BE2C (cell line): ENCODE measurements at regions not wholly inside any gene's neighbourhood (a gene's known extent, or its start where the extent isn't known, plus 50 kb on each side); places are given as distances from the start of the nearest gene placed in this dataset.

Experiments used
- DNase-seq: peaks from one replicate; pipeline ENCODE4 v3.0.0-alpha.2; 2020
- H3K27me3 ChIP-seq: fragments of 250-450 bp; sonication (Bioruptor Pico); 2 replicates; pipeline ENCODE4 v1.5.1; 2020; ENCODE audit warnings: mild to moderate bottlenecking
- H3K36me3 ChIP-seq: fragments of 250-450 bp; sonication (Bioruptor Pico); 2 replicates; pipeline ENCODE4 v1.5.1; 2020; ENCODE audit warnings: mild to moderate bottlenecking
- H3K4me1 ChIP-seq: fragments of 250-450 bp; sonication (Bioruptor Pico); 2 replicates; pipeline ENCODE4 v1.5.1; 2020
- H3K4me3 ChIP-seq: 2 replicates; pipeline ENCODE4 v1.5.1; 2011; ENCODE audit warnings: low read depth, low read length
- H3K9me3 ChIP-seq: fragments of 250-450 bp; sonication (Bioruptor Pico); 2 replicates; pipeline ENCODE4 v1.5.1; 2020
- CTCF ChIP-seq: IDR thresholded peaks from 2 replicates; pipeline ENCODE4 v1.5.1; 2012; ENCODE audit warnings: mild to moderate bottlenecking, low read depth, low read length

GRCh38 chr18:29418136-29418535 lies 1241.2 kb upstream of the CDH2 start:
- no peaks in the 10 kb centered on the region for H3K36me3 ChIP-seq
- no peak for DNase-seq
- H3K4me1 ChIP-seq, result no peaks in the 10 kb centered on the region
- no peaks in the 10 kb centered on the region for H3K9me3 ChIP-seq
- H3K27me3 ChIP-seq, result no peaks in the 10 kb centered on the region
- no peak for TF ChIP-seq CTCF
- no peak overlapping the region for H3K4me3 ChIP-seq

GRCh38 chr18:29406996-29407395 lies 1230.1 kb upstream of the CDH2 start:
- no peaks in the 10 kb centered on the region for H3K9me3 ChIP-seq
- H3K27me3 ChIP-seq, result no peaks in the 10 kb centered on the region
- no peak for DNase-seq
- H3K4me3 ChIP-seq, result no peak overlapping the region
- no peaks in the 10 kb centered on the region for H3K36me3 ChIP-seq
- no peak for TF ChIP-seq CTCF
- H3K4me1 ChIP-seq, result no peaks in the 10 kb centered on the region

- Histone ChIP-seq H3K4me1 (no peaks in the 10 kb centered on the region), H3K9me3 (no peaks in the 10 kb centered on the region), H3K4me3 (no peak overlapping the region), H3K27me3 (no peaks in the 10 kb centered on the region), H3K36me3 (no peaks in the 10 kb centered on the region)
- no peak for DNase-seq
- TF ChIP-seq CTCF, result no peak
Observed at GRCh38 chr18:29397536-29397935, 1220.6 kb upstream of the CDH2 start.

GRCh38 chr18:29383311-29384273 lies 1206.7 kb upstream of the CDH2 start:
- H3K4me1 ChIP-seq, result no peaks in the 10 kb centered on the region
- H3K27me3 ChIP-seq, result no peaks in the 10 kb centered on the region
- H3K9me3 ChIP-seq, result no peaks in the 10 kb centered on the region
- no peak for TF ChIP-seq CTCF
- no peaks in the 10 kb centered on the region for H3K36me3 ChIP-seq
- no peak overlapping the region for H3K4me3 ChIP-seq
- no peak for DNase-seq

GRCh38 chr18:29378651-29379136 lies 1201.8 kb upstream of the CDH2 start:
- H3K4me3 ChIP-seq, result no peak overlapping the region
- H3K9me3 ChIP-seq, result no peaks in the 10 kb centered on the region
- no peaks in the 10 kb centered on the region for H3K36me3 ChIP-seq
- TF ChIP-seq CTCF, result no peak
- H3K27me3 ChIP-seq, result no peaks in the 10 kb centered on the region
- H3K4me1 ChIP-seq, result no peaks in the 10 kb centered on the region
- DNase-seq, result no peak

- DNase-seq, result no peak
- Histone ChIP-seq H3K4me1 (no peaks in the 10 kb centered on the region), H3K4me3 (no peak overlapping the region), H3K36me3 (no peaks in the 10 kb centered on the region), H3K27me3 (no peaks in the 10 kb centered on the region), H3K9me3 (no peaks in the 10 kb centered on the region)
- no peak for TF ChIP-seq CTCF
Observed at GRCh38 chr18:29377346-29377745, 1200.4 kb upstream of the CDH2 start.
